ENCODE measurements at regions not wholly inside any gene's neighbourhood (a gene's known extent, or its start where the extent isn't known, plus 50 kb on each side); places are given as distances from the start of the nearest gene placed in this dataset.
A peak's percentile ranks its signal among the peaks of the same experiment; 100 is the strongest.

GRCh38 chr6:148064406-148065134, 278.1 kb upstream of the SASH1 start:
- DNase-seq, result peak; percentile 89

GRCh38 chr6:148068437-148069061, 274.1 kb upstream of the SASH1 start:
- no peak for DNase-seq

GRCh38 chr6:148069256-148069655, 273.4 kb upstream of the SASH1 start:
- DNase-seq, result no peak

GRCh38 chr6:148074291-148074690, 268.3 kb upstream of the SASH1 start:
- DNase-seq, result no peak

GRCh38 chr6:148074738-148075137, 267.9 kb upstream of the SASH1 start:
- no peak for DNase-seq

GRCh38 chr6:148075352-148075751, 267.3 kb upstream of the SASH1 start:
- no peak for DNase-seq

DNA sequence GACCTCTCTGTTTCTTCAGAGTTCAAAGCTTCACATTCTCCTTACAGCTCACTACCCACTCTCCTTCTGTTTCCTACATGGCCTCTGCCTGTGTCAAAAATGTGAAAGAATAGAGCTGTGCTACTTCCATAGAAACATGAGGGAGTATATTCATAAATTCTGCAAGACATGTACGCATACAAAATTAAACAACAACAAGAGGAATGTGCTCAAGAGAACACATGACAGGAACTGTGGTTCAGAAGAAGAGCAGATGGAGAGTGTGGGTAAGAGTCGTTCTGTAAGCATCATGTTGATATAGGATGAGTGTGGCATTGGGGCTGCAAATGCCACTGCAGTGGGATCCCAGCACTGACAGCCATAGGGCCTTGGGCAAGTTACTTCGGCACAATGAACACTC, 266.6 kb upstream of the SASH1 start:
- no peak for DNase-seq

DNA sequence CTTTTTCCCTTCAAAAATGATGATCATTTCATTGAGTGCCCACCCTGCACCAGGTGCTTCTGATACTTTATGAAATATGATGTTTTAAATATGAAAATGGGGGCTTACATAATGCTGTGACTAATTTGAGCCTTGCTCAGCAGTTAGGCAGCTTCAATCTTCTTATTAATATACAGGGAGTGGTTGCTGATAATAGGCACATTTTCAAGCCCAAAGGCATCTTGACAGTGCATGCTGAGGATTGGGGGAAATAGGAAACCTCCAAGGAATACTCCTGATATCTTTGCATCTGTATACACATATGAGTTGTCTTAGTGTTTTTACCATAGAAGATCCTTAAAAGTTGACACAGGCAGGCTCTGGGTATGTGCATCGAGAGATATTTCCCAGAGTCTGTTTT, 262.3 kb upstream of the SASH1 start:
- DNase-seq, result no peak

- no peak for DNase-seq
These were observed 261.6 kb upstream of the SASH1 start for GRCh38 chr6:148081076-148081475.

DNA sequence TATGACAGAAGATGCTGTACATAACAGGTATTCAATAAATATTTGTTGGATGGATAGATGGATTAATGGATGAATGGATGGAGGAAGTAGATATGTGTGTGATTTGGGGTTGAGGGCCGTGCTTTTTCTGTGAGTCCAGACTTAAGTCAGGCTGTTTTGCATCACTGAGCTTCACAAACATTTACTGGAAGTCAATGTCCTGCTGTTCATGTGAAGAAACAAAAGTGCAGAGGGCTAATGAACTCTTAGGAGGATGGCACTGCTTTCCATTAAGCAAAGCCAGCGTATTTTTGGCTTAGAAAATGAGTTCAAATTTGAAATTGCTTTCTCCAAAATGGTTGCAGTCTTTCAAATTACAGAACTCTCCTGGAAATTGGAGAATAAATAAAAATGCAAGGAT, 260.6 kb upstream of the SASH1 start:
- DNase-seq, result no peak

GRCh38 chr6:148082696-148083095, 259.9 kb upstream of the SASH1 start:
- DNase-seq, result no peak

DNA sequence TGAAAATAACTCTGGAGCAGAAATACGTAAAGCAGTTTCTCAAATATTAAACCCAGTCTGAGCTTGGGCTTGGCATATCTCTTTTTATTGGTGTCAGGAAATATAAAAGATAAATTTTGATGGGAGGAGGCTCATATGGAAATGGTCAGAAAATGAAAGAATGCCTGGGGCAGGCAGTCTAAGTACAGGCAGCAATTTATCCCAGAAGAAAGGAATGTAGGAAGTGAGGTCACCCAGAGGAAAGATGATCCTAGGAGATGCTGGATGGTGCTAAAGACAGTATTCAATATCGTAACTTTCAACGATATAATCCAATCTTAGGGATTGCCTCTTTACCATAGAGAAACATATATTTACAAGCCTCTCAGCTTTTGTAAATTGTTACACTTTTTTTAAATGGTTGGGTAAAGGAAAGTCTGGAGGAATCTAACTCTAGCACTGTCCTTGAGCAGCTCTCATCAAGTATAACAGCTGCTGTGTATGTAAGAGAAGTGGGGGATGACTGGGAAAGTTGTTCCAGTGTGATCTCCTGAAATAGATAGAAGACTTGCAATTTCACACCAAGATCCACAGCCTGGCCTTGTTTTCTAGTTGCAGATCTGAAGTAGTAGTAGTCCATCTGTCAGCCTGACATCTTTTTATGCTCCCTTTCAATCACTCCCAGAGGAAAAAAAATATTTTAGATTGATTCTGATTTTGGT, 256.9 kb upstream of the SASH1 start:
- peak; percentile 34 for DNase-seq

DNA sequence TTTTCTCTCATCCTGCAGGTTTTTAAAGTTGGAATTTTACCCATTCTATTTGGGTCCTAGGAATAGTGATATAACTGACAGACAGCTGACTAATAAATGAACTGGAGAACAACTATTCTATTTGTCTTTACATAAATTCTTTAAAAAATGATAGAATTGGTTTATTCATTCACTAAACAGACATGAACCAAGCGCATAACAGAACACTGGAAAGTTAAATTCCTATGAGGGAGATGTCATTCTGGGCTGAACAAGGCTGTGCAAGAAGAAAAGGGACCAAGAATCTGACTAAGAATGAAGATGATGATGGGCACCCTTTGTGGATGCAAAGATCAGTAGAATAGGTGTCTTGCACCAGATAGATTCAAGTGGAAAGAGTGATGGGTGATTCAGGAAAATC, 256.3 kb upstream of the SASH1 start:
- DNase-seq, result no peak

DNA sequence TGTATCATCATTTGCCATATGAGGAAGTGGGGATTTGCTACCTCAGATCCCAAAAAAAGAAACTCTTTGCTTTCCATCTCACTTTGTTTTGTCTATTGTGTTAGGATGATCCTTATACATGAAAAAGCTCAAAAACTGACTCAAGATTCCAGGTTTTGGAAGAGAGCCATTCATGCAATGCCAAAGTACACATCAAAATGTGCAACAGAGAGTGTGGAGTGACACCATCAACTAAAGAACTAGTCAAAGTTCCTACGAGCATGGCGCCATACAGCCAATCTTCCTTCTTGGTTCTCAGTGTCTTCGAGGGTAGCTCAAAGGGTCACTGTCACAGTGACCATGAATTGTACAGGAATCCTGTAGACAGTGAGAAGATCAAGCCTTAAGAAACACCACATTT, 255.8 kb upstream of the SASH1 start:
- DNase-seq, result no peak

DNA sequence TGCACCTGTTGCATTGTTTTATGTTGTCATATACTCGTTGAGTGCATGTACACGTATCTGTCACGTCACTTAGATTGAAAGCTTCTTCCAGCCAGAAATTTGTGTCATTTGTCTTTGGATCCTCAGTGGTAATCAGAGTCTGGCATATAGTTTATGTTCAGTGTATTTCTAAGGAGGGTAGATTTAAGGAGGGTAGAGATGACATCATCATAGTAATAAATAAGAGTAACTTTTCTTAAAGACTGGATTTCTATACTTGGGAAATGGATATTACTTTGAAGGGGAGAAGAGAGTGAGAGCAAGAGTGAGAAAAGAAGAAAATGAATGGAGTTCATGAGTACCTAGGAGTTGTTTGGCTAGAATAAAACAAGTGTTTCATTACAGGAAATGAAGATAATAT, 255.0 kb upstream of the SASH1 start:
- no peak for DNase-seq

DNA sequence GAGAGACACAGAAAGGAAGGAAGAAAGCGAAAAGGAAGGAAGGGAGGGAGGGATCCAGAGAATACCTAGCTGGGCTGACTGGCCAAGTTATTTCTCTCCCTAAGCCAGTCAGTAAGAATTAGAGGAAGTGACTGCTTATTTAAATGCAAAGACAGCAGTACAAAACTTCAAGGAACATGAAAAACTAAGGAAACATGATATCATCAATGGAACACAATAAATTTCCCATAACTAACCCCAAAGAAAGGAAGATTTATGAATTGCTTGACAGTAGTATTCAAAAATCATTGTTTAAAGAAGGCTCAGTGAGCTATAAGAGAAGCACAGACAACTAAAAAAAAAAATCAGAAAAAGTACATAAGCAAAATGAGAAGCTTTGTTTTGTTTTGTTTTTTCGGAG, 252.3 kb upstream of the SASH1 start:
- no peak for DNase-seq

DNA sequence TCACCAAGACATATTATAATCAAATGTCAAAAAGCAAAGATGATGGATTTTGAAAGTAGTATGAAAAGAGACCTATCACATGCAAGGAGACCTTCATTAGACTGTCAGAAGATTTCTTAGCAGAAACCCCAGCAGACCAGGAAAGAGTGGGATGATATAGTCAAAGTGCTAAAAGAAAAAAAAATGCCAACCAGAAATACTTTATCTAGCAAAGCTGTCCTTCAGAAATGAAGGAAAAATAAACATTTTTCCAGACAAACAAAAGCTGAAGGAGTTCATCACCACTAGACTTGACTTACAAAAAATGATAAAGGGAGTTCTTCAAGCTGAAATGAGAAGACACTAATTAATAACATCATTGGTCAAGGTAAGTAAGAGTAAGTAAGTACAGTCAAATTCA, 251.2 kb upstream of the SASH1 start:
- no peak for DNase-seq

DNA sequence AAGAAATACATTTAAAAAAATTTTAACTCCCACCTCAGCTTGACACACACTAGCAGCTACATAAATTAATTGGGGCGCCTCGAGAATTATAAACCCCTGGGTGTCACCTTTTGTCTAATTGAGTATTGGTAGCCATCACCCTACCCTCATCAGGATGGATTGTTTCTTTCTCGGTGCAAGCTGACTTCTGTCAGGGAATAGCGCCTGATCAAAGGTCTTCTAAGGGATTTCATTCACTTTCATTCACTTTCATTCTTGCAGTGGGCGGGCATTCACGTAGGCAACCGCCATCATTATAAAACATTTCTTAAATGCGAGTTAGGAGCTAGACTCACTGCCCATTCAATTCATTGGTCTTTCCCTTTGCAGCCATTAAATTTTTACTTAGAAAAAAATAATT, 239.2 kb upstream of the SASH1 start:
- DNase-seq, result no peak

- no peak for DNase-seq
These were observed 238.5 kb upstream of the SASH1 start for GRCh38 chr6:148104131-148104530.

DNA sequence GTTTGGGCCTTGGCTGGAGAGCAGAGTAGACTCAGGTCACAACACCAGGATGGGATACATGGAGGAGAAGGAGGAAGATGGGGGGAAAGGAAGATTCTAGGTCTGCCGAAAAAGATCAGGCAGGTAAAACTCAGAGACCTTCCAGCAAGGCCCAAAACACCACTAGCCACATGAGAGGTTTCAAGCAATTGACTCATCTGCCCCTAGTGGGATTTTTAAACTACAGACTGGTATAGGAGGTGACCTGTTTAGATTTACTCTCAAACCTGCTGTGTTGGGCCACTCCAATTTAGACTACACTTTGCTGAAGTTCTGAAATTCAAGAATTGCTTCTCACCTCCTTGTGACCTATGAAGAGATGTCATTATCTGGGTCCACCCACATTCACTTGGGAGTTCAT, 236.9 kb upstream of the SASH1 start:
- no peak for DNase-seq

GRCh38 chr6:148107911-148108310, 234.7 kb upstream of the SASH1 start:
- DNase-seq, result no peak

DNA sequence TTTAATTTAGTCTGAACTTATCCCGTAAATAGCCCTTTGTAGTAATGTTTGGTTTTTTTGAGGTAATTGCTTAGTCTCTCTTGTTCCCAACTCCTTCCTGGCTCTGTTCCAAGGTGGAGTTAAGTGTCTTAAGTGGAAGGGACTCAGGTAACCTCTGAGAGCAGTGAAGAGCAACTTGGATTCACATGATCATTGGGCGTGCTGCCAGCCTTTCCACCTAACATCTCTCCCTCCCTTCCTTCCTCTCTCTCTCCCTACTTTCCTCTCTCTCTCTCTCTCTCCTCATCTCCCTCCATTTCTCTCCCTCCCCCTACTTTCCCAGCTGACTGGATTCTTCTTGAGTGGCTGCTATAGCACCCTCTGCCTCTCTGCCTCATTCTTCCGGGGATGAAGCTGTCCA, 232.9 kb upstream of the SASH1 start:
- no peak for DNase-seq

- no peak for DNase-seq
These were observed 231.7 kb upstream of the SASH1 start for GRCh38 chr6:148110925-148111324.

- no peak for DNase-seq
These were observed 229.8 kb upstream of the SASH1 start for GRCh38 chr6:148112851-148113319.

All from fibroblast of skin of right quadriceps (primary cell).